ENCODE measurements at regions not wholly inside any gene's neighbourhood (a gene's known extent, or its start where the extent isn't known, plus 50 kb on each side); places are given as distances from the start of the nearest gene placed in this dataset.

DNA sequence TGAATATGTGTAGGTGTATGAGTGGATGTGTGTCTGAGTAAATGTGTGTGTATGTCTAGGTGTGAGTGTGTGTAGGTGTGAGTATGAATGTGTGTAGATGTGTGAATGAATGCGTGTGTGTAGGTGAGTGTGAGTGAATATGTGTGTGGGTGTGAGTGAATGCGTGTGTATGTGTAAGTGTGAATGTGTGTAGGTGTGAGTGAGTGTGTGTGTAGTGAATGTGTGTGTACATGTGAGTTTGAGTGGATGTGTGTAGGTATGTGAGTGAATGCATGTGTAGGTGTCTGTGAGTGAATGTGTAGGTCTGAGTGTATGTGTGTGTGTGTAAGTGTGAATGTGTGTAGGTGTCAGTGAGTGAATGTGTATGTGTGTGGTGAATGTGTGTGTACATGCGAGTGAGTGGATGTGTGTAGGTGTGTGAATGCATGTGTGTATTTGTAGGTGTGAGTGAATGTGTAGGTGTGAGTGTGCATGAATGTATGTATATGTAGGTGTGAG lies 201.0 kb upstream of the ZNF536 start:
- TF ChIP-seq, protein P1, sequence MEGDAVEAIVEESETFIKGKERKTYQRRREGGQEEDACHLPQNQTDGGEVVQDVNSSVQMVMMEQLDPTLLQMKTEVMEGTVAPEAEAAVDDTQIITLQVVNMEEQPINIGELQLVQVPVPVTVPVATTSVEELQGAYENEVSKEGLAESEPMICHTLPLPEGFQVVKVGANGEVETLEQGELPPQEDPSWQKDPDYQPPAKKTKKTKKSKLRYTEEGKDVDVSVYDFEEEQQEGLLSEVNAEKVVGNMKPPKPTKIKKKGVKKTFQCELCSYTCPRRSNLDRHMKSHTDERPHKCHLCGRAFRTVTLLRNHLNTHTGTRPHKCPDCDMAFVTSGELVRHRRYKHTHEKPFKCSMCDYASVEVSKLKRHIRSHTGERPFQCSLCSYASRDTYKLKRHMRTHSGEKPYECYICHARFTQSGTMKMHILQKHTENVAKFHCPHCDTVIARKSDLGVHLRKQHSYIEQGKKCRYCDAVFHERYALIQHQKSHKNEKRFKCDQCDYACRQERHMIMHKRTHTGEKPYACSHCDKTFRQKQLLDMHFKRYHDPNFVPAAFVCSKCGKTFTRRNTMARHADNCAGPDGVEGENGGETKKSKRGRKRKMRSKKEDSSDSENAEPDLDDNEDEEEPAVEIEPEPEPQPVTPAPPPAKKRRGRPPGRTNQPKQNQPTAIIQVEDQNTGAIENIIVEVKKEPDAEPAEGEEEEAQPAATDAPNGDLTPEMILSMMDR (IDR thresholded peaks at IDR 0.05) = no peak
- no peak for TF ChIP-seq POLR2A (IDR thresholded peaks at IDR 0.05)
- no peak for DNase-seq (ENCODE audit: low spot score in 2 of 2)
- intact Hi-C loops (cut with DNase I; ENCODE audit: low total_unique reads) = no loop called here
- no peak overlapping the region for H3K4me3 ChIP-seq (ENCODE audit: low read depth, poor library complexity, severe bottlenecking)
- WGBS, 2 donors = 94% methylated on average over 3 of the region's 3 CpGs

DNA sequence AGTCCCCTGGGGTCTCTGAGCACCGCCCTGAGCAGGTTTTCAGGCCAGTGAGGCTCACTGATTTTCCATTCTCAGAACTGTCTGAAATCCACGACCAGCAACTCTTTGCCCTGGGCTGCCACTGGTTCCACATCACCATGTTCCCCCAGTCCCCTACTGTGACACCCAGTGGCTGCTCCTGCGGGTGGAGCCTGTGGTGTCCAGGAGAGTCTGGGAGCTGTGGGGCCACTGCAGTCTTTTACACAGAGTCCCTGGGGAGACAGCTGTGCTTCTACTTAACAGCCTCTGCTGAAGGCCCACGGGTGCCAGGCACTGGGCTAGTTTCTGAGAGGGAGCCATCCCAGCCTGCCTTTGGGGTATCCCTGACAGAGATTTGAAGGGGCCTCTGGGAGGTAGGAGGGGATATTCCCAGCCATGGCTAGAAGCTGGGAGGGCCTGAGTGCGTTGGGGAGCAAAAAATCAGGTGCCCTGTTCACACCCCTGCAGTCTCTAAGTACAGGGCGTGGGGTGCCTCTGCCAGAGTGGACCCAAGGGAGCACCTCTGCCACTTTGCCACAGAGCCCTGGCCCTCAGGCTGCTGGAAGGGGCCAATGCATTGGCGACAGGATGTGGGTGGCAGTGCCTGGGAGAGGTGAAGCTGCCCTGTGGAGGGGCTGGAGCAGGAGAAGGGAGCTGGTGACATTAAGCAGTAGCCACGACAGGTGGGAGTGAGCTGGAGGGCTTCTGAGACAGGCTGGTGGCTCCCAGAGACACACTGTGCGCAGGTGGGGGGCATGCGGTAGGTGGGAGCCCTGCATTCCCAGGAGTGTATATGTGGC lies 200.2 kb upstream of the ZNF536 start:
- DNase-seq (ENCODE audit: low spot score in 2 of 2) = no peak

DNA sequence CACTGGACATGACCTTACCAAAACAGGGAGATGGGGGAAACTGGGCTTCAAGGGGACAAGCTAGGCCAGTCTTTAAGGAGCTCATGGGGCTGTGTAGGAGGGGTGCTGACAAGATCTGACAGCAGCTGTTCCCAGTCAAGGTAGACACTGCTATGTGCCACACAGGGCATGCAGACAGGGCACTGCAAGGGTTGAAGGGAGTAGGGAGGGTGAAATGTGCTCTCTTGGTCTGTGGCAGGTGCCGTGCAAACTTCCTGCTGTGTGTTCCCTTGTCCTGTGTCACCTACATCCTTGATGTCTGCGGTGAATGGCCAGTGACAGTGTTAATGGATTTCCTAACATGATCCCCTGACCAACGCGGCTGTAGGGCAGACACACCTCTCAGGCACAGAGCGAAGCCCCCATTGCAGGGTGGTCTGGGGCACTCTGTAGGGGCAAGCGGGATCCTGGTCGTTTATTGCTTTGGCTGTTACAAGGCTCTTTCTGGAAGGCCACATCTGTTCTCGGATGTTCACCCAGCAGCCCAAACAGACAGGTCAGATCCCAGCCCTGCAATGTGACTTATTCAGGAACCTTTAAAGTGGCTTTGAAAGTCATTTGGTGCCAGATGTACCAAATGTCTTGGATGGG lies 199.5 kb upstream of the ZNF536 start:
- intact Hi-C loops (cut with DNase I; ENCODE audit: low total_unique reads) = no loop called here
- DNase-seq (ENCODE audit: low spot score in 2 of 2) = no peak

More for the DNA sequence above, 200.2 kb upstream of the ZNF536 start:
- TF ChIP-seq, protein P1 (IDR thresholded peaks at IDR 0.05) = no peak
- no peak for TF ChIP-seq POLR2A (IDR thresholded peaks at IDR 0.05)
- intact Hi-C loops (cut with DNase I; ENCODE audit: low total_unique reads) = no loop called here
- WGBS, 2 donors = 78 to 83% methylated on average over 10 of the region's 10 CpGs
- H3K4me3 ChIP-seq (ENCODE audit: low read depth, poor library complexity, severe bottlenecking) = no peak overlapping the region

DNA sequence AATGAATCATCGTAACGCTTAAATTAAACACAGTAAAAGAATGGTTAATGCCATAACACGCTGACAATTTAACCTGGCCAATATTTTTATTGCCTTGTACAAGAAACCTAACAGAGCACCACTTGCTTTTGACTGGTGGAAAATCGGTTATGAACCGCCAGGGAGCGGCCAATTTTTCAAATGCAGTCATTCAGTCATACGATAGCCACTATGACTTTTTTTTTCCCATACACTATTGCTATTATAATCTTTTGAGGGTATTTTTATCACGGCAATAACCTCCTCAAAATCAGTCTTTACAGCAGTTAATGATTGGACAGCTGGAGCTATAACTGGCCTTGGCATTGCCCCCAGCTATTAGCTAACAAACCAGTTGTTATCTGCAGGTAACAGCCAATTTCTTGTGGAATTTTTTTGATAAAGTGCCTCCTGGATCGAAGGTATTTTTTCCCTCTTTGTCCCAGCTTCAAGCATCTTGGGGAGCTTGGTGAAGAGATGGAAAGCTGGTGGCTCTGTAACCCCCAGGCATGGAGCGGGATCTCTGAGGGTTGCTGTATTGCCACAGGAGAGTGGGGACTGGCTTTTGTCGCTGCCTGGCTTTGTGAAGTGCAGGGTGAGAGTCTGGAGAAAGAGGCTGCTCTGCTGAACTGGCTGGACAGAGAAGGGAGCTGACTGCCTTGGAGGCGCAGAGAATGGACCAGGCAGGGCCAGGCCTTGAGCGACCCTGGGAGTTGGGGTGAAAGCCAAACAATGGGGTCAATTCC lies 198.4 kb upstream of the ZNF536 start:
- no peak overlapping the region for H3K4me3 ChIP-seq (ENCODE audit: low read depth, poor library complexity, severe bottlenecking)
- 56 to 69% methylated on average over 13 of the region's 13 CpGs for whole genome bisulfite sequencing, 2 donors
- no peak for DNase-seq (ENCODE audit: low spot score in 2 of 2)
- intact Hi-C loops (cut with DNase I; ENCODE audit: low total_unique reads) = no loop called here
- no peak for TF ChIP-seq POLR2A (IDR thresholded peaks at IDR 0.05)
- TF ChIP-seq, protein P1 (IDR thresholded peaks at IDR 0.05) = no peak

More for the DNA sequence above, 199.5 kb upstream of the ZNF536 start:
- H3K4me3 ChIP-seq (ENCODE audit: low read depth, poor library complexity, severe bottlenecking) = no peak overlapping the region
- 65 to 72% methylated on average over 8 of the region's 8 CpGs for WGBS, 2 donors
- TF ChIP-seq, protein P1 (IDR thresholded peaks at IDR 0.05) = no peak
- no peak for TF ChIP-seq POLR2A (IDR thresholded peaks at IDR 0.05)

DNA sequence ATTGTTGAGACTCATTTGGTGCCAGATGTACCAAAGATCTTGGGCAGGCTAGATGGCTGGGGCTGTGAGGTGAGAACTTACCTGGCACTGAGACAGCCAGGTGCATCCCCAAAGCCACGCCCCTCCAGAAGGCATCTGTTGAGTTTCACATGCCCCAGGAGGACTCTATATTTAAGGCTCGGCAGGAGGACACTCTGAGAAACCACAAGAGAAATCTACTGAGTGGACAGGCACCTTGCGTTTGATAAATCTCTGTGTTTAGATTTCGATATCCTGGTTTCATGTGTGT lies 197.9 kb upstream of the ZNF536 start:
- TF ChIP-seq, protein P1 (IDR thresholded peaks at IDR 0.05) = no peak
- intact Hi-C loops (cut with DNase I; ENCODE audit: low total_unique reads) = no loop called here
- no peak overlapping the region for H3K4me3 ChIP-seq (ENCODE audit: low read depth, poor library complexity, severe bottlenecking)
- no peak for DNase-seq (ENCODE audit: low spot score in 2 of 2)
- 67 to 76% methylated on average over 4 of the region's 4 CpGs for WGBS, 2 donors

Measured in lower leg skin (tissue), 4 donors.